ENCODE measurements at regions not wholly inside any gene's neighbourhood (a gene's known extent, or its start where the extent isn't known, plus 50 kb on each side); places are given as distances from the start of the nearest gene placed in this dataset.
"Not testable (repeated sequence)": the region's sequence is repeated elsewhere in the genome, so short reads cannot be mapped to it uniquely, and the experiment has no call there.

GRCh38 chr14:46432516-46432915 lies 219.1 kb downstream of the RPL10L start:
- no peak for DNase-seq

- no peak for DNase-seq
Measured at GRCh38 chr14:46417066-46417465, 234.5 kb downstream of the RPL10L start.

DNA sequence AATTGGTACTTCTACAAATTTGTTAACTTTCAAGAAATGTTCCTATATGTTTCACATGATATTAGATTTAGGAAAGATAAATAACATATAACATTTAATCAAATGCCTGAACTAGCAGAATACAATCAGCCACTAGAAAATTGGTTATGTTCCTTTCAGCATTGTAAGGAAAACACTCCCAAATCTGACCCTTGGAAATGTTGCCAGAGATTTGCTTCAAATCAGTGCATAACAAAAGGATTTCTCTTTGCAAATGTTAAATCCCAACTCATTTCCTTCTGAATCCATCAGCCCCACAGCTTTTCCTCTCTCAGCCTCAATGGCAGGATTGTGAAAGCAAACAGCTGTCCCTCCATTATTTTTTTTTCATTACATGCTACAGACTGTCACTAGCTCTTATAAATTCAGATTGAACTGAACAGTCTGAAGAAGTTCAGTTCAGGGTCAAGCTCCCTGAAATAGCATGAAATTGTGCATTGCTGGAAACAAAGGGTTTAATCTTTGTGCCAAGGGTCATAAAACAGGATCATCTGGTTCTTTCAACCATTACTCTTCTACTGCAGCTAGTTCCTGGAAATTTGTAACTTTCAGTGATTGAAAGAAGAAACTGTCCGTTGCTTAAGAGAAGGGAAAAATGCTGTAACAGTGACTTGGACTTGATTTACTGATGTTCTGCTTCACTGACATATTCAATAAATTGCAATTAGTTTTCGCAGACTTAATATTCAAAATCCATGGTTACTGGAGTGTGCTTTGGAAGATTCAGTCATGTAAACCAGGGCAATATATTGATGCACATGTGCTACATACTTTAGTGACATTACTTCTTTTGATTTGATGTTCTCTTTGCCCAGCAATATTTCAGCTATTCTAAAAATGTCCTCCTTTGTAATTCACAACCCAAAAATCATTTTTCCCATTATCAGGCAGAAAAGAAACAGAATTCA lies 246.4 kb downstream of the RPL10L start:
- DNase-seq = no peak

GRCh38 chr14:46402001-46402690 lies 249.4 kb downstream of the RPL10L start:
- DNase-seq = not testable (repeated sequence)

DNA sequence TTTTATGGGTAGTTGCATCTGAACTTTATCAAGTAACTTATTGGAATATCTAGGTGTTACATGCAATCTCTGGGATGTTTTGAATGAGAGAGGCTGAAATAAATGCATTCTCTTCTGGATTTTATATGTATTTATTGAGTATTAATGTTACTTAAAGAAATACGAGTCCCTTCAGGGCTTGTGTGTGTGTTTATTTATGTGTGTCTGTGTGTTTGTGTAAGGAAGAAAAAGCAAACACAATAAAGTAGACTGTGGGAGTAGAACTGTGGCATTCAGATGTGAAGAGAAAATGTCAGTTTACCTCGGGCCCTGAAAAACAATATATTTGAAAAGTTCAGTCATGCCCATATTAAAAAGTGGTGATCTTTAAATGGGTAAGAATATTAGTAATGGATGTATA lies 250.5 kb downstream of the RPL10L start:
- no peak for DNase-seq

GRCh38 chr14:46399049-46399448 lies 252.5 kb downstream of the RPL10L start:
- DNase-seq = no peak

DNA sequence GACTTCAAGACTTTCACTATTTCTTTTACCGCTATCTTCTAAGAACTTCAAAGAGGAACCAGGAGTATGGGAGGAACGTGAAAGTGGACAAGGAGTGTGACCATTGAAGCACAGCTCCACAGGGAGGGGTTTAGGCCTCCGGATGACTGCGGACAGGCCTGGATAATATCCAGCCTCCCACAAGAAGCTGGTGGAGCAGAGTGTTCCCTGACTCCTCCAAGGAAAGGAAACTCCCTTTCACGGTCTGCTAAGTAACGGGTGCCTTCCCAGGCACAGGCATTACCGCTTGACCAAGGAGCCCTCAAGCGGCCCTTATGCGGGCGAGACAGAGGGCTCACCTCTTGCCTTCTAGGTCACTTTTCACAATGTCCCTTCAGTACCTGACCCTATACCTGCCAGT lies 267.0 kb downstream of the RPL10L start:
- DNase-seq = no peak

DNA sequence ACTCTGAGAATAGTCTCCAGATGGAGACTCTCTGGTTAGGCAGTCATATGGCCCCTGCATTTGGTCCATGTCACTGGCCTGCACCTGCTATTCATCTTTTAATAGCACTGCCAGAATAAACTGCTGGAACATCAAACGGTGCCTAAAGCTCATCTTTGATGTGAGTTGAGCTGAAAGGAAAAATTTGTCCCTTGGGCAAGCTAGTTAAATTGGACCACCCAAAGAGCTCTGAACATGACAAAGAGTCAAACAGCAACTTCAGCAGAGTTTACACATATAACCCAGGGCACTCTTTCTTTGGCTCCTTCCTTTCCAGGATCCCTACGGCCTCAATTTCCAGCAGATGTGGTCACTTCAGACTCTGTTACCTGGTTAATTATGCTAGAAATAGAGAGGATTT lies 269.9 kb downstream of the RPL10L start:
- DNase-seq = no peak

DNA sequence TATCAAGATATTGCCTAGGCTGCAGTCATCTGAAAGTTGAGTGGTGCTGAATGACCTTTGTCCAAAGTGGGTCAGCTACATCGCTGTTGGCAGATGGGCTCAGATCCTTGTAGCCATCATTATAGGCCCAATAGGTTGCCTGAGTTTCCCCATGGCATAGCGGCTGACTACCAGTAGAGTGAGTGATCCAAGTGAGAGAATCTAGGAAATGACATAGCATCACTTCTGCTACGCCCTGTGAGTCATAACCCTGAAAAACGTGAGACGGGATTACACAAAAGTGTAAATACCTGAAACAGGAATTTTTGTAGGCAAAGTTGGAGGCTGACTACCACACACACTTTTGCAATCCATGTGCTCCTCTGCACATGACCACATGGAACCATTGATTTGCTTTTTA lies 273.3 kb downstream of the RPL10L start:
- DNase-seq = no peak

DNA sequence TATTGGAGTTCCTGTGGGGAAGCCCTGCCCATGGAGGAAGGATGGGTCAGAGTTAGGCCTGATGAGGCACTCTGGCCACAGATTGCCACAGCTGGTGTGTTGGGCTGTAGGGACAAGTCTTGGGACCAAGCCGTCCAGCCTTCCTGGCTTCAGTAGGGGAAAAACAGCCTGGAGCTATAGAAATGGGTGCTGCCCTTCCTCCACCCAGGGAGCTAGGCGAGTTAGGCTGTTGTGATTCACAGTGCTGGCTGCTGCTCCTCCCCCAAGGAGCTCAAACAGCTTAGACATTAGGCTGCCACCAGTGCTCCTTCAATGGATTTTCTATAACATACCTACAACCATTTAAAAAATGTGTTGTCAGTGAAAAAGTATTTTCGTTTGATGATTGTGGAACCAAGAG lies 274.3 kb downstream of the RPL10L start:
- no peak for DNase-seq

DNA sequence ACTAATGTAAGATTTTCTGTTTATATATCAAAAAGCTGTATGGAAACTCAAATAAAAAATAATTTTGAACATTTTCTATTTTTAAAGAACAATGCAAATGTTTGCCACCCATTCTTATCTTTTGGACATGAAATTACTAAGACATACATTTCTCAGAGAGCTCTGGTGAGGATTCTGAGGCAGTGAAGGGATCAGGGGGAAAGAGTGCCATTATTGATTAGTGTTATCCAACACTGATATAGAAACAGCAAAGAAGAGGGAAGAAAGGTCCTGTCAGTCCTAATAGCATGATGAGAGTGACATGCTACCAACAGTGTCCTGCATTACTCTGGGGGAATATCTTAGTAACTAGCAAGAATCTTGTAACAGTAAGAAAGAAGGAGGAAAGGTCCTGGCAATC lies 282.2 kb downstream of the RPL10L start:
- DNase-seq = no peak

DNA sequence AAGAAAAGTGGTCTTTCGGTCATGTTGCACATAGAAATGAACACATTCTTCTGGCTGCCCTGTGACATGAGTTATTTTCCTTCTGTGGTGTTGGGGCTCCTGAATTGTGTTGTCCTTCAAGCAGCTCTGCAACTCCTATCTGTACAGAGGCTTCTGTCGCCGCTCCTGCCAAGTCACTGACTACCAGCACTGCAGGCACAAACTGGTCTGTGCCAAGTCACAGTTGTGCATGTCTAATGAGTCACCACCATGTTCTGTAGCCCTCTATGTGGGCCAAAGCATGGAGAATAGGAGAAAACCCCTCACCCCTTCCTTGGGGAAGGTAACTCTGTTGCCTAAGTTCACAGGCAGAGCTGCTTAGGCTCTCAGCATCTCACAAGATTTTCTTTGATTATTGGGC lies 283.3 kb downstream of the RPL10L start:
- no peak for DNase-seq

DNA sequence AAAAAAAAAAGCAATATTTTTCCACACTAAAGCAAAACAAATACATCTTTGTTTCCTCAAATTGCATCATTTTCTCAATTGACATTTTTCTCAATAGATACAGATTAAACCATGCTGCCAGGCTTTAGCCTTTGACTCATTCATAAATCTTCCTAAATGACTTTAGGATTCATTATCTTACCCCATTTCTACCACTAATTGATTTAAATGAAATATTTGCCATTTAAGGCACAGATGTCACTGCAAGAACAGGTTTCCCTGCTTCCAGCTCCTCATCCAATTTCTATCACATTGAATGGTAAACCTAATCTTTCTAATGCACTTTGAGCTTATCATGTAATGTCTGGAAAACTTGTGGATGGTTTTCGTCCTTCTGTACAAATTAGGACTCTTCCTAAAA lies 298.7 kb downstream of the RPL10L start:
- DNase-seq = no peak

GRCh38 chr14:46344327-46344937 lies 307.1 kb downstream of the RPL10L start:
- DNase-seq = peak; percentile 1

DNA sequence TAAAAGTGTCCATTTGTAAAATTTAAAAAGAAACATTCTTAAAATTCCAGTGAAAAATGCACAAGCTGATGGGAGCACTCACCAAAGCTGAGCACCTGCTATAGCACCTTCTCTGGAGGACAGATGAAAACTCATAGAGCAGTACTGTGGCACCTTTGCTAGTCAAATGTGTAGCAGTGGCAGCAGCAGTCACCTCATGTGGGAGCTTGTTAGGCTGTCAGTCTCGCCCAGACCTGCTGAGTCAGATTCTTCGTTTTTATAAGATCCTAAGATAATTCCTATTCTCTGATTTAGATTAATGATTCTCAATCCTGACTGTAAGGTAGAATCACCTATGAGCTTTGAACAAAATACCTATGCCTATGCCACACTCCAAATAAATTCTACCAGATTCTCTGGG lies 325.8 kb downstream of the RPL10L start:
- no peak for DNase-seq

DNA sequence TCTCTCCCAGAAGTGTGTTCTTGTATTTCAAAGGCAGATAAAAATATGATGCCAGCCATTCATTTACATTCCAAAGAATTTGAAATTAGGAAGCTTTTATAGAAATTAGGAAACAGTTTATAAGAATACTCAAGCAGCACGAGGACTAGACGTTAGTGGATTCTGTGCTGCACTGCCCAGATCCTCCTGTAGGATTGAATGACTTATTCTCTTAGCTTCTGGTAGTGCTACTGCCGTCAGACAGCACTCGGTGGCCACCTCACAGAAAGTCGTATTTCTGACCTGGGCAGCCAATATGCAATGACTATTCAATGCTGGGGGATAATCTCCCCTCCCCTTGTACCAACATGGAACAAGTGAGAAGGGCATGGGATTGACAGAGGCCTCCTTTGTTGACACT lies 326.4 kb downstream of the RPL10L start:
- DNase-seq = no peak

GRCh38 chr14:46323404-46323762 lies 328.2 kb downstream of the RPL10L start:
- no peak for DNase-seq

DNA sequence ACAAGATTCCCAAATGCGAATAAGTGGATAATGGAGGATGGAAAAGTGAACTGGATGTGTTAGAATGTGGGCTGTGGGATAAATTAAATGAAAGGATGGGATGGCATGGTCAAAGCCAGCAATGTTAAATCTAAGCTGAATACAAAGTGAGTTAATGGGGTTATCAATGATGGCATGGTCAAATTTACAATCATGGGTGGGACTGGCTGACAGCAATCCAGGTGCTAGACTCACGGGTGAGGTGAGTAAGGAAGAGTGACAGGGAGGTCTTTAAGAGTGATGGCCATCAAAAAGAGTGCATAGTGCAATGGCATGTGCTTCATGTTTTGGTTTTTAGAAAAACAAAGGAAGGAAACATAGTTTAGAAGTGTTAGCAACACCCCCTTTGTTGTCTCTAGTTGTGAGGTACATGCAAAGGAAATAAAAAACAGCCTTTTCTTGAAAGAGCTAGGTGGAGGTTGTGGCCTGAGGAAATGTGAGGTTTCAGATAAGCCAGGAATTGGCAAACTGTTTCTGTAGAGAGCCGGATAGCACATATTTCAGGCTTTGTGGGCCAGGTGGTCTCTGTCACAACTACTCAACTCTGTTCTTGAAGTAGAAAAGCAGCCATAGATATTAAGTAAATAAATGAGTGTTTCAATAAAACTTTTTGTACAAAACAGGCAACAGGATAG lies 328.7 kb downstream of the RPL10L start:
- DNase-seq = no peak

DNA sequence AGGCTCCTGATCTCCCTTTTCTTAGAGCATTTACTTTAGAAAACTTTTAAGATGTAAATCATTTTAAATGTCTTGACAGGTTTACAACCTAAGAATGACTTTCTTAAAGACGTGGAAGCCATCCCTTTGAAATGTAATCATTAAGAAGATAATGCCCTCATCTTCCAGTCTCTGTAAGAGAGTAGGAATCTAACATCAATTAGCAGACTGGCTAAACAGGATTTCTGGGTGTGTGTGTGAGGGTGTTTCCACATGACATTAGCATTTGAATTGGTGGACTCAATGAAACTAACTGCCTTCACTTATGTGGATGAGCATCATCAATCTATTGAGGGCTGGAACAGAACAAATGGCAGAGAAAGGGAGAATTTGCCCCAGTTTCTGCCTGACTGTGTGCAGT lies 329.5 kb downstream of the RPL10L start:
- no peak for DNase-seq

DNA sequence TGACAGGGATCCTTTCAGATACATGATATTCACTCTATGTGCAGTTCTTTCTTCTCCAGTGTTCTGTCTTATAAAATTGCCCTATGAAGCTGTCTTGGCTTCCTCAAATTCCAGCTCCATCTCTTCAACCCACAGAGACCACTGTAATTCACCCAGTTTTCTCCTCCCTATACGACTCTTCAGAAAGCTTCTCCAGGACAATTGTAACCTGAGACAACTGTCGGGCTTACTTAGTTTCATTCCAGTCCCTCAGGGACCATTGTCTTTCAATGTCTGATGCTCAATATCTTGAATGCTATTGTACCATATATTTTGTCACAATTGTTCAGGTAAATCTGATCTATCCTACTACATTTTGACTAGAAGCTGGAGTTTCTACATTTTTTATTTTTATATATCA lies 345.3 kb downstream of the RPL10L start:
- DNase-seq = no peak

GRCh38 chr14:46300765-46301164 lies 350.8 kb downstream of the RPL10L start:
- DNase-seq = no peak

DNA sequence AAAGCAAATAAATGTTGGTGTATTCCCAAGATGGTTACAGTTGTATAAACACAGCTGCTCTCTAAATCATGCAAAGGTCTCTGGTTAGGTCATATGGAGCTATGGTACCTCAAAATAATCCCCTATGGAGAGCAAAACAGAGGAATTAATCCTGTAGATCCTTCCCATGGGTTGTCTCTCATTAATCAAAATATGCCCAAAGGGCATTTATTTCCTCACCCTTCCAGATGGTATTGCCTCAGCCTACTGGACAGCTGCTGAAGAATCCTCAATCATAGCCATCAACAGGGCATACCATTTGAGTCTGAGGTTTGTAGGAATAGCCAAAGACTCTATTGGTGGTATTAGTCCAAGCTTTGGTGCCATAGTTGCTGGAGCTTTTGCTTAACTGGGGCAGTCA lies 360.9 kb downstream of the RPL10L start:
- DNase-seq = no peak

- no peak for DNase-seq
Measured at GRCh38 chr14:46279776-46280175, 371.8 kb downstream of the RPL10L start.
